SK-N-SH treated with all-trans-retinoic acid at 6 μM for 48 hours (cell line): ENCODE measurements at regions not wholly inside any gene's neighbourhood (a gene's known extent, or its start where the extent isn't known, plus 50 kb on each side); places are given as distances from the start of the nearest gene placed in this dataset.
"Not testable (repeated sequence)": the region's sequence is repeated elsewhere in the genome, so short reads cannot be mapped to it uniquely, and the experiment has no call there.

Source experiments
- ATAC-seq: fragments of 200-7000 bp; cut with Tn5 transposase; 3 replicates; pipeline ENCODE4 v1.9.1; 2020; ENCODE audit warnings: mild to moderate bottlenecking, moderate library complexity
- ARNTL ChIP-seq: fragments of 450-650 bp; formaldehyde crosslinking; IDR thresholded peaks from 2 replicates; pipeline ENCODE4 v1.5.0; 2020; ENCODE audit warnings: low read depth, mild to moderate bottlenecking, moderate library complexity, borderline replicate concordance
- BACH2 ChIP-seq: fragments of 250-450 bp; sonication (Bioruptor Pico); IDR thresholded peaks from 2 replicates; pipeline ENCODE4 v1.9.0; 2021; ENCODE audit warnings: mild to moderate bottlenecking, borderline replicate concordance
- CREB5 ChIP-seq: fragments of 250-450 bp; sonication (Bioruptor Pico); IDR thresholded peaks from 2 replicates; pipeline ENCODE4 v1.5.1; 2020; ENCODE audit warnings: low read depth, mild to moderate bottlenecking, moderate library complexity
- CSDC2 ChIP-seq: fragments of 250-450 bp; sonication (Bioruptor Pico); IDR thresholded peaks from 2 replicates; pipeline ENCODE4 v1.5.0; 2020; ENCODE audit warnings: mild to moderate bottlenecking, moderate library complexity
- ESRRG ChIP-seq: fragments of 250-450 bp; sonication (Bioruptor Pico); IDR thresholded peaks from 2 replicates; pipeline ENCODE4 v1.6.1; 2021; ENCODE audit warnings: mild to moderate bottlenecking
- GLIS3 ChIP-seq: fragments of 250-450 bp; sonication (Bioruptor Pico); IDR thresholded peaks from 2 replicates; pipeline ENCODE4 v1.5.0; 2020; ENCODE audit warnings: mild to moderate bottlenecking, moderate library complexity
- ISL1 ChIP-seq: fragments of 250-450 bp; sonication (Bioruptor Pico); IDR thresholded peaks from 2 replicates; pipeline ENCODE4 v2.1.2; 2022; ENCODE audit warnings: mild to moderate bottlenecking, moderate library complexity
- OSR1 ChIP-seq: fragments of 250-450 bp; sonication (Bioruptor Pico); IDR thresholded peaks from 2 replicates; pipeline ENCODE4 v1.8.0; 2022; ENCODE audit warnings: moderate library complexity, mild to moderate bottlenecking, inconsistent platforms
- PATZ1 ChIP-seq: fragments of 250-450 bp; sonication (Bioruptor Pico); IDR thresholded peaks from 2 replicates; pipeline ENCODE4 v1.8.0; 2020; ENCODE audit warnings: mild to moderate bottlenecking, moderate library complexity, borderline replicate concordance
- POU6F1 ChIP-seq: fragments of 250-450 bp; sonication (Bioruptor Pico); IDR thresholded peaks from 2 replicates; pipeline ENCODE4 v1.8.0; 2021; ENCODE audit warnings: low read depth, mild to moderate bottlenecking, moderate library complexity, borderline replicate concordance
- PPARA ChIP-seq: fragments of 250-450 bp; sonication (Bioruptor Pico); IDR thresholded peaks from 2 replicates; pipeline ENCODE4 v1.5.0; 2020; ENCODE audit warnings: mild to moderate bottlenecking, borderline replicate concordance
- RARB ChIP-seq: fragments of 250-450 bp; sonication (Bioruptor Pico); IDR thresholded peaks from 2 replicates; pipeline ENCODE4 v1.8.0; 2021; ENCODE audit warnings: mild to moderate bottlenecking, moderate library complexity
- SNAI2 ChIP-seq: fragments of 250-450 bp; sonication (Bioruptor Pico); IDR thresholded peaks from 2 replicates; pipeline ENCODE4 v1.5.0; 2020; ENCODE audit warnings: mild to moderate bottlenecking, moderate library complexity
- TCF4 ChIP-seq: fragments of 250-450 bp; sonication (Bioruptor Pico); IDR thresholded peaks from 2 replicates; pipeline ENCODE4 v1.8.0; 2021; ENCODE audit warnings: mild to moderate bottlenecking, moderate library complexity, borderline replicate concordance
- TOX ChIP-seq: fragments of 250-450 bp; sonication (Bioruptor Pico); IDR thresholded peaks from 2 replicates; pipeline ENCODE4 v1.8.0; 2021; ENCODE audit warnings: mild to moderate bottlenecking, moderate library complexity, borderline replicate concordance
- TSHZ2 ChIP-seq: fragments of 250-450 bp; sonication (Bioruptor Pico); IDR thresholded peaks from 2 replicates; pipeline ENCODE4 v1.5.0; 2020; ENCODE audit warnings: mild to moderate bottlenecking, moderate library complexity
- ZC3H10 ChIP-seq: fragments of 250-450 bp; sonication (Bioruptor Pico); IDR thresholded peaks from 2 replicates; pipeline ENCODE4 v1.5.1; 2021; ENCODE audit warnings: mild to moderate bottlenecking, moderate library complexity
- ZFP3 ChIP-seq: fragments of 250-450 bp; sonication (Bioruptor Pico); IDR thresholded peaks from 2 replicates; pipeline ENCODE4 v1.5.0; 2020; ENCODE audit warnings: mild to moderate bottlenecking, moderate library complexity
- ZFP30 ChIP-seq: fragments of 450-650 bp; formaldehyde crosslinking; IDR thresholded peaks from 2 replicates; pipeline ENCODE4 v1.5.0; 2022; ENCODE audit warnings: mild to moderate bottlenecking, moderate library complexity
- ZNF565 ChIP-seq: fragments of 450-650 bp; formaldehyde crosslinking; conservative IDR thresholded peaks from 2 replicates; pipeline ENCODE4 v1.5.0; 2020; ENCODE audit warnings: low read depth, mild to moderate bottlenecking, moderate library complexity
- ZNF70 ChIP-seq: fragments of 450-650 bp; formaldehyde crosslinking; IDR thresholded peaks from 2 replicates; pipeline ENCODE4 v1.5.0; 2020; ENCODE audit warnings: mild to moderate bottlenecking, moderate library complexity
- ZNF8 ChIP-seq: fragments of 450-650 bp; formaldehyde crosslinking; IDR thresholded peaks from 2 replicates; pipeline ENCODE4 v1.5.0; 2020; ENCODE audit warnings: mild to moderate bottlenecking, moderate library complexity

- TF ChIP-seq ISL1 (CRISPR knock-in tag) = no peak
- no peak for ATAC-seq
Measured at GRCh38 chr12:58009405-58010195, 68.2 kb downstream of the ATP23 start.

- no peak for TF ChIP-seq ESRRG (CRISPR knock-in tag)
- TF ChIP-seq, all 23 proteins: peak for 0
- ATAC-seq = no peak
Measured at GRCh38 chr12:58011676-58012075, 70.3 kb downstream of the ATP23 start.

- not testable (repeated sequence) for ATAC-seq
Measured at GRCh38 chr12:58022379-58023020, 81.1 kb downstream of the ATP23 start.

- TF ChIP-seq TCF4 (no peak), POU6F1 (CRISPR knock-in tag) (no peak), PATZ1 (CRISPR knock-in tag) (no peak), CREB5 (no peak), SNAI2 (CRISPR knock-in tag) (no peak), ZNF565 (CRISPR knock-in tag) (no peak), OSR1 (CRISPR knock-in tag) (no peak), BACH2 (CRISPR knock-in tag) (no peak), ZNF8 (CRISPR knock-in tag) (no peak)
- TF ChIP-seq, all 23 proteins: peak for 0
- no peak for ATAC-seq
Measured at GRCh38 chr12:58025431-58025830, 84.1 kb downstream of the ATP23 start.

GRCh38 chr12:58026426-58026825 lies 85.1 kb downstream of the ATP23 start:
- no peak for TF ChIP-seq PPARA (CRISPR knock-in tag)
- TF ChIP-seq CSDC2 = no peak
- no peak for TF ChIP-seq ARNTL (CRISPR knock-in tag)
- no peak for TF ChIP-seq PATZ1 (CRISPR knock-in tag)
- no peak for TF ChIP-seq TSHZ2 (CRISPR knock-in tag)
- no peak for TF ChIP-seq SNAI2 (CRISPR knock-in tag)
- no peak for TF ChIP-seq ZNF70 (CRISPR knock-in tag)
- TF ChIP-seq ZC3H10 = no peak
- no peak for TF ChIP-seq GLIS3 (CRISPR knock-in tag)
- TF ChIP-seq ZNF565 (CRISPR knock-in tag) = no peak
- TF ChIP-seq TOX (CRISPR knock-in tag) = no peak
- TF ChIP-seq OSR1 (CRISPR knock-in tag) = no peak
- TF ChIP-seq ZFP30 (CRISPR knock-in tag) = no peak
- no peak for TF ChIP-seq RARB (CRISPR knock-in tag)
- no peak for TF ChIP-seq ZFP3 (CRISPR knock-in tag)
- TF ChIP-seq ZNF8 (CRISPR knock-in tag) = no peak
- TF ChIP-seq ISL1 (CRISPR knock-in tag) = no peak
- no peak for TF ChIP-seq TCF4
- TF ChIP-seq, all 23 proteins: peak for 0
- ATAC-seq = no peak
